Right ventricle myocardium superior (tissue), 1 donor: ENCODE measurements at regions not wholly inside any gene's neighbourhood (a gene's known extent, or its start where the extent isn't known, plus 50 kb on each side); places are given as distances from the start of the nearest gene placed in this dataset.

Experiments used
- ATAC-seq: fragments of 200-7000 bp; cut with Tn5 transposase; one replicate; pipeline ENCODE4 v1.9.1; 2020; ENCODE audit warnings: mild to moderate bottlenecking; ENCODE audit not compliant: poor library complexity
- DNase-seq: peaks from one replicate; pipeline ENCODE4 v3.0.0-alpha.2; 2020
- intact Hi-C: fragments of 100-400 bp; cut with DNase I; formaldehyde crosslinking; loops from one replicate; pipeline ENCODE4 v1.11.2; 2022
- donor health status: DM: no; HTN: yes; CAD: no; lungs with severe emphysema.

DNA sequence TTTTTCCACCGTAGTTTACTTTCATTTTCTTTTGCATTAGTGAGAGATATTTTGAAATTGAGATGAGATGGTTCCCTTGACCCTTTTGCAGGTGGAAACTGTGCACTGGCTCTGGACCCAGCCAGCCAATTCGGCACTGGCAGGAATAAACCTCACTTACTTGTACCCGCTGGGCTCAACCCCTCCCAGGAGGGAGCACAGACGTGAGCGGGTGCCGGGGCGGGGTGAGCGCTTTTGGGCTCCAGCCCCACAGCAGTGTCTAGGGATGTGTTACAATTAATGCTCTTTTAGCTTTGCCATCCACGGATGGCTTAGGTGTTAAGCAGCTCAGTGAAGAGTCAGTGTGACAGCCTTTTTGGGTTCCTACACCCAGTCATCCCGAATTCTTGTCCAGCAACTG, 766.1 kb upstream of the CHD1 start:
- intact Hi-C loops: no loop called here
- DNase-seq (no peak), ATAC-seq (no peak)

DNA sequence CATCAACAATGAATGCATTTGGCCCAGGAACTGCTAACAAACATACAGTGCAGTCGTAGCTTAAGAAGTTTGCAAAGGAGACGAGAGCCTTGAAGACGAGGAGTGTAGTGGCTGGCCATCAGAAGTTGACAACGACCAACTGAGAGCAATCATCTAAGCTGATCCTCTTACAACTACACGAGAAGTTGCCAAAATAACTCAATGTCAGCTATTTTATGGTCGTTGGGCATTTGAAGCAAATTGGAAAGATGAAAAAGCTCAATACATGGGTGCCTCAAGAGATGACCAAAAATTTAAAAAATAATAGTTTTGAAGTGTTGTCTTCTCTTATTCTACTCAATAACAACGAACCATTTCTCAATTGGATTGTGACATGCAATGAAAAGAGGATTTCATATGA, 757.7 kb upstream of the CHD1 start:
- intact Hi-C loops: no loop called here
- no peak for ATAC-seq

DNA sequence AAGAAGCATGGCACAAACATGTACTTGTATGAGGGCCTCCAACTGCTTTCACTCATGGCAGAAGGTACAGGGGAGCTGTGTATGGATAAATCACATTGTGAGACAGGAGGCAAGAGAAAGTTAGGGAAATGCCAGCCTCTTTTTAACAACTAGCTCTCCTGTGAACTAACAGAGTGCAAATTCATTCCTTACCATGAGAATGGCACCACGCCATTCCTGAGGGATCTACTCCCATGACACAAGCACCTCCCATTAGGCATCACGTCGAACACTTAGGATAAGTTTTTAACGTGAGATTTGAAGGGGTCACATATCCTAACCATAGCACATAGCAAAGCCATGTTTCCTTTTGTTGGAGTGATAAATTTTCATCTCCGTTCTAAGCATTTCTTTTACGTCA, 747.2 kb upstream of the CHD1 start:
- ATAC-seq: no peak
- no peak for DNase-seq
- intact Hi-C loops: no loop called here

More for the DNA sequence above, 757.7 kb upstream of the CHD1 start:
- no peak for DNase-seq

DNA sequence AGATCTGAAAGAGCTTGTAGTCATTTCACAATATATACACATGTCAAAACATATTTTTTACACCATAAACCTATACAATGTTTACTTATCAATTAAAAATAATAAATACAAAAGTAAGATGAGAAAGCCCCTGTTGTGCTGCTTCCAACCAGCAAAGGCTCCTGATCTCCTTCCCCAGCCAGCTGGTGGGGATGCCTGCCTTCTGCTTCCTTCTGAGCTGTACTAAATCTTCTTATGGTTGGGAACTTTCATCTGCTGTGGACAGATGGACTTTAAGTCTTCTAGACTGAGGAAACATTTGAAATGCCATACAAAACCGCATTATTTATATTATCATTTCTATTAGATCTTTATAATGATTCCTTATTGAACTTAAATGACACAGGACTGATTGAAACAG, 745.3 kb upstream of the CHD1 start:
- DNase-seq: no peak
- no peak for ATAC-seq
- intact Hi-C loops: no loop called here

DNA sequence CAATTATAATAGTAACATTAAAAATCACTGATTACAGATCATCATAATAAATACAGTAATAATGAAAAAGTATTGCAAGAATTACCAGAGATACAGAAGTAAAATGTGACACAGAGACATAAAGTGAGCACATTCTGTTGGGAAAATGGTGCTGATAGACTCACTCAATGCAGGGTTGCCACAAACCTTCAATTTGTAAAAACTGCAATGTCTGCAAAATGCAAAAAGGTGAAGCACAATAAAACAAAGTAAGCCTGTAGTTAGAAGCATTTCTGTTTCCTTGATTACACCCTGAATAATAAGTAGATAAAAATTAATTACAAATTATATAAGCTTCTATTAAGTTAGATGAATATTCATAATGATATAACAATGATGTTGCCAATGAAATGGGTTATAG, 736.2 kb upstream of the CHD1 start:
- no peak for DNase-seq
- no peak for ATAC-seq
- intact Hi-C loops: no loop called here

DNA sequence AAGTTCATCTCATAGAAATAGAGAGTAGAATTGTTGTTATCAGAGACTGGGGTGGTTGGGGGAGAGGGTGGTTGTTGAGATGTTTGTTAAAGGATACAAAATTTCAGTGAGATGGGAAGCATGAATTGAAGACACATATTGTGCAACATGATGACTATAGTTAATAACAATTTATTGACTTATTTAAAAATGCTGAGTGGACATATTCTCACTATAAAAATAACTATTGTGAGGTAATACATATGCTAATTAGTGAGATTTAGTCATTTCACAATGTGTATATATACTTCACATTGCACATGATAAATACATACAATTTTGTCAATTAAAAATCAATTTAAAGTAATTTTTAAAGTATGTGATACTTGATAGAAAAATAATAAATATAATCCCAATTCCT, 722.5 kb upstream of the CHD1 start:
- intact Hi-C loops: no loop called here
- DNase-seq (no peak), ATAC-seq (no peak)

DNA sequence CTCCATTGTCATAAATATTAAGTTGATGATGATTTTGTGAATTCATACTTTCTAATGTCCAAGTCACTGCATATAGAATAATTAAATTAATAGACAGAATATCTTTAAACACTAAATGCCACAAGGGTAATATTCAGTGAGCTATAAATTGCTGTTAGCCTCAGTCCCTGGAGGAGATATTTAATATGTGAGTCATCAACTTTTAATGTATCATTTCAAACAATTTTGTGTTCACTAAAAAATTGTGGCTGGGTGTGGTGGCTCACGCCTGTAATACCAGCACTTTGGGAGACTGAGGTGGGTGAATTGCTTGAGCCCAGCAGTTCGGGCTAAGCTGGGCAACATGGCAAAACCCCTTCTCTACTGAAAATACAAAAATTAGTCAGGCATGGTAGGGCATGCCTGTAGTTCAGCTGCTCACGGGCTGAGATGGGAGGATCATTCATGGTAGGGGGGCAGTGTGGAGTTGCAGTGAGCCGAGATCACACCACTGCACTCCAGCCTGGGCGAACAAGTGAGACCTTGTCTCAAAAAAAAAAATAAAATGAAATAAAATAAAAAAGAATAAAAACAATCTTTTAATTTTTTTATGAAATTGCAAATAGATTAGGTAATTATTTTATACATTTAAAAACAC, 717.3 kb upstream of the CHD1 start:
- intact Hi-C loops: no loop called here
- DNase-seq (no peak), ATAC-seq (no peak)

DNA sequence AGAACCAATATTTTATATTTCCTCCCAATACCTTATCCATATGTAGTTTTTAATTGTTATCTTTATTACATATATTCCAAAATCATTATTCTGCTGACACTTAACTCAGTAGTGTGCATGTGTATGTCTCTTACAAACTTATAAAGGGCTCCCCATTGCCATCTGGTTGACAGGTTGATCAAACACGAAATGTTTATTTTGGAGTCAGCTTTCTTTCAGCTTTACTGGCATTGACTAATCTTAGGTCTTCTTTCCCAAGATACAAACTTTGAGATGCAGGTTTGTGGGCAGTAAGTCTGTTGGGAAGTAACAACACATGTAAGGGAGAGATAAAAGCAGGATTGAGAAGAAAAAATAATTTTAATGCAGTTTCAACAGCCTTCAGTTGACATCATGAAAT, 716.0 kb upstream of the CHD1 start:
- intact Hi-C loops: no loop called here
- ATAC-seq (no peak), DNase-seq (no peak)

DNA sequence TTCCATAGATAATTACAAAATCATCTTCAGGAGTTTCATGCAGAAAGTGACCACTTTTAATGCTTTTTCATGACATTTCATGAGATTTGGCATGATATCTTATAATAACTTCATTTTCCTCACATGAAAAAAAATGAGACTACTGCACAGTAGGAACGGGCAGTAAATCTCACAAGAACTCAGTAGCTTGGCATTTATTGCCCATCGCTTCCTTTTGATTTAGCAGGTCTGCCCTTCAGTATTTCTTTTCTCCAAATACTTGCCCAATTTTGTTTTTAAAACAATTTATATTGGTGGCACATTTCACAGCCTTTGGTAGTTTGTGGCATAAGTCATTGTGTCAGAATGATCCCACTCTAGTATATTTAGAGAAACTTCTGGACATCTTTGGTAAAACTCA, 711.8 kb upstream of the CHD1 start:
- ATAC-seq: no peak
- no peak for DNase-seq
- intact Hi-C loops: no loop called here

DNA sequence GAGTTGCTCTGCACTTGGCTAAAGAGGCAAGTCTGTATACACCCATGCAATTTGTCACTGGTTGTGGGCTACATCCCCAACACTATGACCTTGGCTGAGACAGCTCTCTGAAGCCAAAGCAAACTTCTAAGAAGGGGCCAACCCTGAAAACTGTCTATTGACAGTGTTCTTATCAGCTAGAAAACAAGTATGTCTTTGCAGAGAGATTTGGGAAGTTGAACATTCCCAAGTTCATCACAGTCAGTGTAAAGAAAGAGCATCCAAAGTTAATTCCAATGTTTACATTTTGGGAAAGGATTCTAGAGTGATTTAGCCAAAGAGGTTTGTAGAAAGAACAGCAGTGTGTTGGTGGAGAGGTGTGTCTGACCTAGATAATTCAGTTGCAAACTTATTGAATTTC, 711.1 kb upstream of the CHD1 start:
- DNase-seq (no peak), ATAC-seq (no peak)
- intact Hi-C loops: no loop called here

DNA sequence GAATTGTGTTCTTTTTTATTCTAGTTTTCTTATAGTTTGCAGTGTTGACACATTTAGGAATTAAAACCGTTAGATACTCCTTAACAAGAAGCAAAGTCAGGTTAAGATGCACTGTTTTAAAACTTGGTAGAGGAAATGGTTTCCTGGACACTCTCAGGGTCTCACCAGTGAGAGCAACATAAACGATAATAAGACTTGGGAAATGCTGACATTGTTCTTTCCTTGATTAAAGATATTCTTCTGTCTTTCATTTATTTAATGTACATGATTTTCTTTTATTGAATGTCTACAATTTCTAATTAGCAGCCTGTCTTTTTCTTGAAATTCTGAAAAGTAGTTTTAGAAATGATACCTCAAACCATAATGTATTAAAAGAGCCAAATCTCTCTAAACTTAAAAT, 707.9 kb upstream of the CHD1 start:
- intact Hi-C loops: no loop called here
- ATAC-seq: no peak
- no peak for DNase-seq

DNA sequence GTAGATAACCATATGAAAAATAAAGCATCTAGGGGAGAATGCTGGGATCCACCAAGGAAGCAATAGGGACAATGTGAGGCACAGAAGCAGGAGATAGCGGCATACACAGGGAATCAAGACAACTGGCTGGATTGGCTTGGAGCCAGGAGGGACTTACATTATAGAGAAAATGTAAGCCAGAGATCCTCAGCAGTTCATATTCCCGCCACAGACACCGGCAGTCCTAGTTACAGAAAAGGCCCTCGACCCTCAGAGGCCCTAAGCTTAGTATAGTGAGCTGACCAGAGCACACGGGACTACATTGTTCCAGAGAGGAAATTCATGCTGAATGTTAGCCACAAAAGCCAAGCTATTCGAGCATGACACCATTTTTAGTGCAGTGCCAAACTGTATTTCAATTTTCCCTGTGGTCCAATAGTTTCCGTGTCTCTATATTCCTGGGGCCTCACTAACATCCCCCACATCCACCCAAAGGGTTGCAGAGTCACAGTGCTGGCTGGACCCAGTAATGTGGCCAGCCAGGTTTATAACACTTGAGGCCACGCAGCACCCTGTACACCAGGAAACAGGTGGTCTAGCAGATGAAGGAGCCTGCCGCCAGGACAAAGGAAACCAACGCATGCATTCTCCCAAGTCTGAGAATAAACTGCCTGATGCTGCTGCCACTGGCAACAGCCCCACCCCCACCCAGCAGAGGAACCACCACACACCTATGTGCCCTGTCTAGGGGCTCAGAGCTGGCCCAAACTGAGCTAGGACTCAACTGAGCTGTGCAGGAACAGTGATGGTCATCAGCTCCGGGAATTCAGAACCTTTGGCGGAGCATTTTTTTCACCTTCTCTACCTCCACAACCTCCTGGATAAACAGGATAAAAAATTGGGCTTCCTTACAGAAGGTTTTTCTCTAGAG, 693.2 kb upstream of the CHD1 start:
- ATAC-seq: no peak
- intact Hi-C loops: no loop called here
- DNase-seq: no peak

DNA sequence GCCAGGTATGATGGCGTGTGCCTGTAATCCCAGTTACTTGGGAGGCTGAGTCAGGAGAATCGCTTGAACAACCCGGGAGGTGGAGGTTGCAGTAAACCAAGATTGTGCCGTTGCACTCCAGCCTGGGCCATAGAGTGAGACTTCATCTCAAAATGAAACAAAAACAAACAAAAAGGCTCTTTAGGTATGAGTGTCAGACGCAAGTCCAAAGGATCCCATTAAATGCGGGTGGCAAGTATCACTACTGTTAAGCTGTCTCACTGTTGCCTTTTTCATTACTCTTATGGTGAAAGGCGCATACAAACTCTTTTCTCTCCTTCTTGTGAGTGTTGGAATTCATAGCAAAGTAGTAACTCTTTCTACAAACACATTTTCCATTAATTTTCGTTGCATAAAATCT, 688.5 kb upstream of the CHD1 start:
- ATAC-seq (no peak), DNase-seq (no peak)
- intact Hi-C loops: no loop called here

DNA sequence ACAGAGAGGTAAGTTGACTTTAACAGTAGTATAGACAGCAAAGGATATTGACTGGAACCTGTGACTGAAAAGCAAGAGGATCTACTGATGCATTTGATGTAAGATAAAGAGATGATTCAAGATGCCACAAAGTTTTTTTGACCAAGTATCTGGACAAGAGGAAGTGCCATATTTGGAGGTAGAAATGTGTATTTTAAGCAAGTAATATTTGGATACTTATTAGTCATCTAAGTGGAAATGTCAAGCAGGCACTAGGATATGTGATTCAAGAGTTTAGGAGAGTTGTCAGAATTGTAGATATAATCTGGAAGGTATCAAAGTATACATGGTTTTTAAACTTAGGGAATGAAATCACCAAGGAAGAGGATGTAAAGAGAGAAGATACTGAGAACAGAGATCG, 686.1 kb upstream of the CHD1 start:
- intact Hi-C loops: no loop called here
- DNase-seq (no peak), ATAC-seq (no peak)

DNA sequence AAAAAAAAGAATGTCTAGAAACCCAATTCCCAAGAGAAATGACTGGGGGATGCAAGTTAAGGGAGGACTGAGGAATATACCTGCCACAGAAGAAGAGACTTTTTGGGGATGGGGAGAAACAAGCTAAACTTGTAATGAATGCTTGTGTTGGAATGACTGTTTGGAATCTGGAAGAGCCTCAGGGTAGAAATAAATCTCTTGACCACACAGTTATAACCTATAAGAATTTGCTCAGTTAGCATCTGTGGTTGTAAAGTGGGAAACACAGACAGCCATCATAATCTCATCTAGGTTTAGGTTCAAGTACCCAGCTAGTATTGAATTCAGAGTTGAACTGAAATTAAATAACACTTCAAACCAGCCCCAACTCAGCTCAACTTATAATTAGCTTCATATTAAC, 678.3 kb upstream of the CHD1 start:
- intact Hi-C loops: no loop called here
- ATAC-seq: no peak
- no peak for DNase-seq

DNA sequence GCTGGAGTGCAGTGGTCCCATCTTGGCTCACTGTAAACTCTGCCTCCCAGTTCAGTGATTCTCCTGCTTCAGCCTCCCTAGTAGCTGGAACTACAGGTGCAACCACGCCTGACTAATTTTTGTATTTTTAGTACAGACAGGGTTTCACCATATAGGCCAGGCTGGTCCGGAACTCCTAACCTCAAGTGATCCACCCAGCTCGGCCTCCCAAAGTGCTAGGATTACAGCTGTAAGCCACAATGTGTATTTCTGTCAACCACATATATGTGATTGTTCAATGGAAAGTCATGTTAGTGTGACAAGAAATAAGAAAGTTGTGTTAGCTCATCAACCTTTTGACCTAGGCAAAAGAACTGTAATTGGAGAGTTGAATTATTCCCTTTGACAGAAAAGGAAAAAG, 677.1 kb upstream of the CHD1 start:
- intact Hi-C loops: no loop called here
- DNase-seq (no peak), ATAC-seq (no peak)

DNA sequence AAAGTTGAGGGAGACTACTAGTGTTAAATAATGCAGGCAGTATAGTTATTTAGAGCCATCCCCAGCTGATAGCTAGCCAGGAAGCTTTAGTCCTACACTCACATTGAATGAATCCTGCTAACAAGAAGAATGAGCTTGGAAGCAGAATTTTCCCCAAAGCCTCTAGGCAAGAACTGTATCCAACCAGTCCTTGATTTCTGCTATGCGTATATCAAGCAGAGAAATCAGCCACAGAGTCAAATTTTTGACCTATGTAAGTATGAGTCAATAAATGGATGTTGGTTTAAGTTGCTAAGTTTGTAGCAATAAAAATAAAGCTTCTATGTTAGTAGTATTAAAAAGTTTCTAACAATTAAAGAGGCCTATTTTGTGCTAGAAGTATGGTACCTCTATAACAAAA, 672.1 kb upstream of the CHD1 start:
- DNase-seq (no peak), ATAC-seq (no peak)
- intact Hi-C loops: no loop called here

DNA sequence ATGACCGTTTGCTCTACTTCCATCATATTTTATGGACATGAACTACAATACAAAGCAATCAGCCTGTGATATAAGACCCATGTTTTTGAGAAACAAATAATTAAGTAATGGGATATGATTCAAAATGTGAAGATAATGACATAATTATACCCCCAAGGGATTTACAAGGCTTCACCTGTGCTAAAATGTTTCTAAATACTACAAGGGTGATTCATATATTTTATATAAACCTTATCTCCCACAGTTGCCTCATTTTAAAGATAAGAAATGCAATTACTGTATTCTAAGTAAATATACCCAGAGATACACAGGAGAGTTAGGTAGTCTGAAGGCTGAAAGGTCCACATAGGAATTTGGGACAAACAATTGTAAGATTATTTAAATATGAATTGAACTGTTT, 662.0 kb upstream of the CHD1 start:
- intact Hi-C loops: no loop called here
- ATAC-seq (no peak), DNase-seq (no peak)

DNA sequence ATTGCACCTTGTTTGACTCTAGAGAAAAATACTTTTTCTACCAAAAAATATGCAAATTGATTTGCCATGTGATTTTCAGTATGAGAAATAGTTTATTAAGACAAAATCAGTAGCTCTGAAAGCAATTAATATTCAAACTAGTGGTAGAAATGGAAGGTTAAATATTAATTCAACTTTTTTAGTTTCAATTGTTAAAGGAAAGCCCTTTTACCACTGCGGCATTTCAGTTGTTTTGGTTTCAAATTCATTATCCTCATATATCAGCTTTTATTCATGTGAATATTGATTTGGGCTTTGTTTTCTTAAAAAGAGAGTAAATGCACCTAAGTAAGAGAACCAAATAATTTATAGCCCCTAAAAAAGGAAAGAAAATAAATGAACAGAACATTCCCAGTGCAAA, 660.6 kb upstream of the CHD1 start:
- DNase-seq: no peak
- no peak for ATAC-seq
- intact Hi-C loops: no loop called here

DNA sequence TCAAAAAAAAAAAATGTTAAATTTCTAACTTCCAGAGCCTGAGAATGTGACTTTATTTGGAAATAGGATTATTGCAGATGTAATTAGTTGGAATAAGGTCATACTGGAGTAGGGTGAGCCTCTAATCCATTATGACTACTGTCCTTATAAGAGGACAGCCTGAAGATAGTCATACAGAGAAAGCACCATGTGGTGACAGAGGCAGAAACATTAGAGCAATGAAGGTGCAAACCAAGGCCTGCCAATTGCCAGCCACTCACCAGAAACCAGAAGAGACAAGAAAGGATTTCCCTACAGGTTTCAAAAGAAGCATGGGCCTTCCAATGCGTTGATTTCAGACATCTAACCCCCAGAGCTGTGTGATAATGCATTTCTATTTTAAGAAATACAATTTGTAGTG, 659.2 kb upstream of the CHD1 start:
- intact Hi-C loops: no loop called here
- DNase-seq (no peak), ATAC-seq (no peak)

DNA sequence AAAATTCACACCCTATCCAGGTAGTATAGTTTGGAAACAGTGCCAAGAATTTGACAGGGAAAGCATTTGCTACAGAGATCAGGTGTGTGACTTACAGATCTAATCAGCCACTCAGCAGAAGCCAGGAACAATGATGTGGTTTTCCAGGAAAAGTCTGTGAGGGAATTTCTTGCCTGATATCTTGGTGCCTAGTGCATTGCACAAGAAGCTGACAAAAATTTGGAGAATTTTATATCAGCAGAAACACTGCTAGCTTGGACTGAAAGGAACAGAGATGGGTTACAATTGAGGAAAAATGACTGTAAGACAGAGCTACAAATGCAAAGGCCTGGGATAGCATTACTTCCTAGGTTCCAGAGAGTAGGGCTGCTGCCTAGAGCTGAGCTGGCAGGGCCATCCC, 658.1 kb upstream of the CHD1 start:
- DNase-seq (no peak), ATAC-seq (no peak)
- intact Hi-C loops: no loop called here
